Neutrophil (primary cell): ENCODE measurements at regions not wholly inside any gene's neighbourhood (a gene's known extent, or its start where the extent isn't known, plus 50 kb on each side); places are given as distances from the start of the nearest gene placed in this dataset.

Source experiments
- H3K27ac ChIP-seq: fragments of 200-600 bp; sonication (generic); 2 replicates; pipeline ENCODE4 v1.5.1; 2016; ENCODE audit warnings: mild to moderate bottlenecking, moderate library complexity
- H3K27me3 ChIP-seq: fragments of 200-600 bp; sonication (generic); 2 replicates; pipeline ENCODE4 v1.6.0; 2016; ENCODE audit warnings: mild to moderate bottlenecking
- H3K36me3 ChIP-seq: fragments of 200-600 bp; sonication (generic); 2 replicates; pipeline ENCODE4 v1.5.1; 2017
- H3K4me1 ChIP-seq, 2 experiments: fragments of 200-600 bp in 1 of 2; sonication (generic) in 1 of 2; 1 replicate in 1 of 2; 2 replicates in 1 of 2; pipeline versions ENCODE4 v1.5.1 to v1.6.1; 2013 to 2016; ENCODE audit warnings: low read depth in 1 of 2, low read length in 1 of 2, mild to moderate bottlenecking in 1 of 2, moderate library complexity in 1 of 2; ENCODE audit not compliant: control insufficient read depth in 1 of 2, insufficient read depth in 1 of 2
- H3K4me3 ChIP-seq, 2 experiments: fragments of 200-600 bp in 1 of 2; sonication (generic) in 1 of 2; 1 replicate in 1 of 2; 2 replicates in 1 of 2; pipeline ENCODE4 v1.5.1; 2013 to 2016; ENCODE audit warnings: low read depth in 1 of 2, low read length in 1 of 2, mild to moderate bottlenecking in 1 of 2, moderate library complexity in 1 of 2
- H3K9me3 ChIP-seq: fragments of 200-600 bp; sonication (generic); 2 replicates; pipeline ENCODE4 v1.5.1; 2016
- CTCF ChIP-seq: fragments of 200-600 bp; sonication (generic); IDR thresholded peaks from 2 replicates; pipeline ENCODE4 v1.5.1; 2016; ENCODE audit warnings: antibody characterized with exemption

DNA sequence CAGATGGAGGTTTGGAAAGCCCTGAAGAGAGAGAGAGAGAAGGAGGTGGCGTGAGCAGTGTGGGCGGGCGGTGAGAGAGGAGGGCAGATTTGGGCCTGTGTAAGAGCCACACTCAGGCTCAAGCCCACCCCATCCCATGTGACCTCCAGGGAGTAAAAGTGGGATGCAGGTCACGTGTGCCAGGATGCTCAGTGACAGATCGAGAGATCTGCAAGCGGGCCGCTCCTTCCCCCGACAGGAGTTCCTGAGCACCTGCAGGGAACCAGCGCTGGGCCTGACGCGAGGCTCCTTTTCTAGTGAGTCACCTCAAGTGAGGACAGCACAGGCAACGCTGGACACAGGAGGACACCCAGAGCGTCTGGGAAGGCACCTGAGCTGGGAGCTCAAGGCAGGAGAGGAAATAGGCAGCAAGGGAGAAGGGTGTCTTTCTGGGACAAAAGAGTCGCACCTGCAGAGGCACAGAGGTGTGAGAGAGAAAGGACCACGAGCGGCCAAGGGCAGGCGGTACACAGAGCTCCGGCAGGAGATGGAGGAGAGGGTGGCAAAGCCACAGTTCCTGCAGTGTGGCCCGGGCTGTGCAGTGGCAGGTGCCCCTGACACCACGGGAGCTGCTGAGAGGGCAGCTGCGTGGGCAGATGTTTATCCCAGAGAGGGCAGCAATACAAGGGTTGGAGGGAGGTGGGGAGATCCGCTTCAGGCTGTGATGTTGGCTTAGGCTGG, 1294.8 kb downstream of the TBC1D22A start:
- H3K36me3 ChIP-seq: no peaks in the 10 kb centered on the region
- H3K27ac ChIP-seq: no peak overlapping the region
- no peaks in the 10 kb centered on the region for H3K9me3 ChIP-seq
- H3K4me1 ChIP-seq: no peaks in the 10 kb centered on the region
- no peaks in the 10 kb centered on the region for H3K27me3 ChIP-seq
- TF ChIP-seq CTCF: no peak
- no peak overlapping the region for H3K4me3 ChIP-seq

DNA sequence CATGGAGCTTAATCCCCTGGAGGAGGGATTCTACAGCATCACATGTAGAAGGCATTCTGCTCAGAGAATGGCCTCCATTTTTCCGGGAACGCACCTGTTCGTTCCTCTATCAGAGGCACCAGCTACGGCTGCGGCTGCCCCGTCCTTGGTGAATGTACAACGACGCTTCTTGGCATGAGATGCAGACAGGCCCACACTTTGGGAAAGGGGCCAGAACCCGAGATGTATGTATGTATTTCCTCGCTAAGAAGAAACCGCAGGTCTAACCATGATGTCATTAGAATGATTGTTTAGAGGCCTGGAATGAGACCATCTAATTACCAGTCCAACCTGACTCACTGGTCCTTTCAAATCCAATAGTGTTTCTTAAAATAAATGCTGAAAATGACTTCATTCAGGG, 1293.4 kb downstream of the TBC1D22A start:
- H3K9me3 ChIP-seq: no peaks in the 10 kb centered on the region
- no peaks in the 10 kb centered on the region for H3K4me1 ChIP-seq
- no peak overlapping the region for H3K27ac ChIP-seq
- no peaks in the 10 kb centered on the region for H3K27me3 ChIP-seq
- no peaks in the 10 kb centered on the region for H3K36me3 ChIP-seq
- H3K4me3 ChIP-seq: no peak overlapping the region
- no peak for TF ChIP-seq CTCF

- no peaks in the 10 kb centered on the region for H3K9me3 ChIP-seq
- TF ChIP-seq CTCF: no peak
- H3K27ac ChIP-seq: no peak overlapping the region
- no peaks in the 10 kb centered on the region for H3K4me1 ChIP-seq
- H3K36me3 ChIP-seq: no peaks in the 10 kb centered on the region
- no peak overlapping the region for H3K4me3 ChIP-seq
- H3K27me3 ChIP-seq: no peaks in the 10 kb centered on the region
Observed at GRCh38 chr22:48055185-48055584, 1292.7 kb downstream of the TBC1D22A start.

- Histone ChIP-seq H3K27ac (no peak overlapping the region), H3K27me3 (no peaks in the 10 kb centered on the region), H3K9me3 (no peaks in the 10 kb centered on the region), H3K4me3 (no peak overlapping the region), H3K36me3 (no peaks in the 10 kb centered on the region), H3K4me1 (no peaks in the 10 kb centered on the region)
- no peak for TF ChIP-seq CTCF
Observed at GRCh38 chr22:48054596-48054995, 1292.1 kb downstream of the TBC1D22A start.

DNA sequence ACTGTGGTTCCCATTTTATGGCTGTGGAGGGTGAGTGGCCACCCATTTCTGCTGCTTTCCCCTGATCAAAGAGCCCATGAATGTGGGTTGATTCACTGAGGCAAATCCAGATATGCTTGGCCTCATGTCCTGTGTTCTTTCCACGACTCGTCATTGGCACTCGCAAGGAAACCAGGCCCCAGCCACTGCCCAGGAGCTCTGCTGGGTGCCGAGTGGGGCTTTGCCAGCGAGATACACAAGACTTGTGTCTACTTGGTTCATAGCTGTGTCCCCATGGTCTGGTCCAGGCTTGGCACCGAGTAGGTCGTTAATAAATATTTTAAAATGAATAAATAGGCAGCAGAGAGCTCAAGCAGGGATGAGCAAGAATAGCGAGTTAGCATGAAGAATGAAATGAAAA, 1291.5 kb downstream of the TBC1D22A start:
- Histone ChIP-seq H3K4me1 (no peaks in the 10 kb centered on the region), H3K9me3 (no peaks in the 10 kb centered on the region), H3K36me3 (no peaks in the 10 kb centered on the region), H3K4me3 (no peak overlapping the region), H3K27ac (no peak overlapping the region), H3K27me3 (no peaks in the 10 kb centered on the region)
- TF ChIP-seq CTCF: no peak

- Histone ChIP-seq H3K4me1 (no peaks in the 10 kb centered on the region), H3K4me3 (no peak overlapping the region), H3K36me3 (no peaks in the 10 kb centered on the region), H3K27ac (no peak overlapping the region), H3K27me3 (no peaks in the 10 kb centered on the region), H3K9me3 (no peaks in the 10 kb centered on the region)
- no peak for TF ChIP-seq CTCF
Observed at GRCh38 chr22:48053486-48053885, 1291.0 kb downstream of the TBC1D22A start.
